ENCODE measurements at regions not wholly inside any gene's neighbourhood (a gene's known extent, or its start where the extent isn't known, plus 50 kb on each side); places are given as distances from the start of the nearest gene placed in this dataset.

- no peaks in the 10 kb centered on the region for H3K36me3 ChIP-seq (ENCODE audit: insufficient read depth, low read length)
- H3K4me3 ChIP-seq (ENCODE audit: low read length), result no peak overlapping the region
Observed at GRCh38 chr6:74764486-74764885, 441.4 kb downstream of the COL12A1 start.

GRCh38 chr6:74762841-74763240 is 443.0 kb downstream of the COL12A1 start:
- Histone ChIP-seq H3K27ac (ENCODE audit: low read length) (no peak overlapping the region), H3K79me2 (replicated peaks; ENCODE audit: insufficient read depth, low read length) (no peaks in the 10 kb centered on the region), H2AFZ (ENCODE audit: low read depth, low read length) (no peak overlapping the region), H4K20me1 (ENCODE audit: insufficient read depth) (no peaks in the 10 kb centered on the region), H3K4me2 (ENCODE audit: low read length) (no peak overlapping the region), H3K9ac (ENCODE audit: low read length) (no peak overlapping the region), H3F3A (ENCODE audit: insufficient read depth, low read length, poor library complexity, severe bottlenecking) (no peaks in the 10 kb centered on the region), H3K9me3 (ENCODE audit: low read length) (no peaks in the 10 kb centered on the region), H3K4me3 (ENCODE audit: low read length) (no peak overlapping the region), H3K36me3 (ENCODE audit: insufficient read depth, low read length) (no peaks in the 10 kb centered on the region), H3K27me3 (ENCODE audit: insufficient read depth, low read depth, low read length) (no peaks in the 10 kb centered on the region), H3K9me2 (ENCODE audit: insufficient read depth, low read length) (no peaks in the 10 kb centered on the region)
- no peak for TF ChIP-seq EZH2 (IDR thresholded peaks at IDR 0.05; ENCODE audit: borderline replicate concordance, insufficient read depth, low read length, poor library complexity, severe bottlenecking)
- no peak for TF ChIP-seq TAF1 (IDR thresholded peaks at IDR 0.05; ENCODE audit: low read depth)
- TF ChIP-seq MXI1 (conservative IDR thresholded peaks at IDR 0.05; ENCODE audit: poor library complexity, severe bottlenecking), result no peak
- no peak for TF ChIP-seq REST (IDR thresholded peaks at IDR 0.05; ENCODE audit: borderline replicate concordance)
- TF ChIP-seq POLR2AphosphoS5 (IDR thresholded peaks at IDR 0.05), result no peak
- TF ChIP-seq CTCF (IDR thresholded peaks at IDR 0.05; ENCODE audit: poor library complexity, severe bottlenecking), result no peak
- no peak for TF ChIP-seq RAD21 (conservative IDR thresholded peaks at IDR 0.05)

More at GRCh38 chr6:74764486-74764885, 441.4 kb downstream of the COL12A1 start:
- Histone ChIP-seq H3F3A (ENCODE audit: insufficient read depth, low read length, poor library complexity, severe bottlenecking) (no peaks in the 10 kb centered on the region), H3K4me2 (ENCODE audit: low read length) (no peak overlapping the region), H3K27me3 (ENCODE audit: insufficient read depth, low read depth, low read length) (no peaks in the 10 kb centered on the region), H3K9ac (ENCODE audit: low read length) (no peak overlapping the region), H2AFZ (ENCODE audit: low read depth, low read length) (no peak overlapping the region), H3K79me2 (replicated peaks; ENCODE audit: insufficient read depth, low read length) (no peaks in the 10 kb centered on the region), H3K9me2 (ENCODE audit: insufficient read depth, low read length) (no peaks in the 10 kb centered on the region), H3K9me3 (ENCODE audit: low read length) (no peaks in the 10 kb centered on the region), H3K27ac (ENCODE audit: low read length) (no peak overlapping the region), H4K20me1 (ENCODE audit: insufficient read depth) (no peaks in the 10 kb centered on the region)
- TF ChIP-seq EP300 (conservative IDR thresholded peaks at IDR 0.05; ENCODE audit: poor library complexity, severe bottlenecking), result no peak
- TF ChIP-seq MXI1 (conservative IDR thresholded peaks at IDR 0.05; ENCODE audit: poor library complexity, severe bottlenecking), result no peak
- no peak for TF ChIP-seq POLR2AphosphoS5 (IDR thresholded peaks at IDR 0.05)
- TF ChIP-seq RAD21 (conservative IDR thresholded peaks at IDR 0.05), result no peak
- TF ChIP-seq CTCF (IDR thresholded peaks at IDR 0.05; ENCODE audit: poor library complexity, severe bottlenecking), result no peak
- TF ChIP-seq SMC3 (conservative IDR thresholded peaks at IDR 0.05; ENCODE audit: poor library complexity), result no peak
- no peak for TF ChIP-seq REST (IDR thresholded peaks at IDR 0.05; ENCODE audit: borderline replicate concordance)
- TF ChIP-seq TAF1 (IDR thresholded peaks at IDR 0.05; ENCODE audit: low read depth), result no peak
- no peak for TF ChIP-seq EZH2 (IDR thresholded peaks at IDR 0.05; ENCODE audit: borderline replicate concordance, insufficient read depth, low read length, poor library complexity, severe bottlenecking)

Measured in neural cell (in vitro differentiated cells).